ENCODE measurements at regions not wholly inside any gene's neighbourhood (a gene's known extent, or its start where the extent isn't known, plus 50 kb on each side); places are given as distances from the start of the nearest gene placed in this dataset.

DNA sequence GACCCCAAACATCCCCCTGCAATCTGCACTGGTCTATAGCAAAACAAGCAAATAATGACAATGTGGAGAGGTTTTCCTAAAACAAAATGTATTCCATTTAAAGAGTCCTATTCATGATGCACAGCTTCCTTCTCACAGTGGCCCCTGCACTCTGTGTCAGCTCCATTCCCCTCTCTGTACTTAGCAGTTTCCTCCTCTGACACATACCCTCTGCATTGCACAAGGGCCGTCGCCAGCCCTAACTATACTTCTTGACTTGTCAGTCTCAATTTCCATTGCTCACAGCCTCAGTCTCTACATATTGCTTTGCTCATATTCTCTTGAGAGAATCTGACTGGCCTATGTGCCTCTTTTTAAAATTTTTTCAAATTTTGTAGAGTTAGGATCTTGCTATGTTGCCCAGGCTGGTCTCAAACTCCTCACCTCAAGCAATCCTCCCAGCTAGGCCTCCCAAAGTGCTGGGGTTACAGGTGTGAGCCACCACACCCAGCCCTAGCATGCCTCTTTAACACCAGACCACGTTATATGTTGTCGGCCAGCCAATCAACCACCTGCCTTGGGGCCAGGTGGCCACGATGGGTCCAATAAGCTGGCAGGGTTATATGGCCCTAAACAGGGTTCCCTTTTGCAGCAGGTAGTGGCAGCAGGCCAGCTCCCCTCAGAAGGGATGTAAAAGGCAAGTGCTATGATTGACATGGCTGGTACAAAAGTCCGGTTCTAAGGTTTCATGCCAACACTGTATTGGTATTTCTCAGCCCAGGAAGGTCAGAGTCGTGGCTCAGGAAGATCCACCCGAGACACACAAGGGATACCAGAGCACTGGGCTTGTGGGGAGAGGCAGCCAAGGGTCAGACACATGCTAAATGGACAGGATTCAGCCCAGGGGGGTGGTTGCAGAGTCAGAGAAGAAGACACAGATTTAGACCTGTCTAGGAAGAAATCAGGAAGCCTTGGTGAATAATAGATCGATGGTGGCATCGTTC, 59.0 kb upstream of the SMAD3 start:
- no peak for DNase-seq

DNA sequence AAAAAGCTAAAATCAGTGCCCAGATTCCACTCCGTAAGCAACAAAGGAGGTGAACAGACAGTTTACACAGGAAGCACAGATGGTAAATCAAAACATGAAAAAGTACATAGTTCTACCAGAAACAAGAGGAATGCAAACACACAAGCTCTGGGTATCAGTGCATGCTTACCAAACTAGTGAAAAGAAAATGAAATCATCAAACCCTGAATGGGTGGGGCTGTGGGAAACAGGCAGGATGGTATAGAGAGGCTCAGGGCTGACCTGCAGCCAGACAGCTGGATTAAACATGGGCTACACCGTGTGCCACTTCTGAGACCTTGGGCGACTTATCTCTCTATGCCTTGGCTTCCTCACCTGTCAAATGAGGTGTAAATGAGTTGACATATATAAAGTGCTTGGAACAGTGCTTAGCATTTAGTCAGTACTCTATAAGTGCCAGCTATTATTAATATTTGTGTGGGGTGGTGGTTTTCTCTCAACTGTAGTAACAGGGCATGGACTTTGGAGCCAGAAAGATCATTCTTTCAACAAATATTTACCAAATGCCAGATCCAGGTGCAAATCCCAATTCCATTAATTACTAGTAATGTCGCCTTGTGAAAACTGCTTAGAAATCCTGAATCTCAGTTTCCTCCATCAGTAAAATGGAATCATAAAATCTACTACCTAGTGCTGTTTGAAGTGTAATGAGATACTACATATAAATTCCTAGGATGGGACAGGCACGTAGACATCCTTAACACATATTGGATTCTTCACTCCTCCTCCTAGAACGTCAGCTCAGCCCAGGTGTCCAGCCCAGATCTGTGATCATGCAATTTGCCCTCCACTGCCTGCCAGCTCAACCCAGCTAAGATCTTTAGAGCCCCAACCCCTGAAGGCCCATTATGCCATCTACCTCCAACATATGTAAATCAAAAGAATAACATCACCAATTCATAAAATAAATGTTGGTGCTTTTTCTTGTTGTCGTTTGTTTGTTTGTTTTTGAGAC, 55.5 kb upstream of the SMAD3 start:
- DNase-seq: no peak

DNA sequence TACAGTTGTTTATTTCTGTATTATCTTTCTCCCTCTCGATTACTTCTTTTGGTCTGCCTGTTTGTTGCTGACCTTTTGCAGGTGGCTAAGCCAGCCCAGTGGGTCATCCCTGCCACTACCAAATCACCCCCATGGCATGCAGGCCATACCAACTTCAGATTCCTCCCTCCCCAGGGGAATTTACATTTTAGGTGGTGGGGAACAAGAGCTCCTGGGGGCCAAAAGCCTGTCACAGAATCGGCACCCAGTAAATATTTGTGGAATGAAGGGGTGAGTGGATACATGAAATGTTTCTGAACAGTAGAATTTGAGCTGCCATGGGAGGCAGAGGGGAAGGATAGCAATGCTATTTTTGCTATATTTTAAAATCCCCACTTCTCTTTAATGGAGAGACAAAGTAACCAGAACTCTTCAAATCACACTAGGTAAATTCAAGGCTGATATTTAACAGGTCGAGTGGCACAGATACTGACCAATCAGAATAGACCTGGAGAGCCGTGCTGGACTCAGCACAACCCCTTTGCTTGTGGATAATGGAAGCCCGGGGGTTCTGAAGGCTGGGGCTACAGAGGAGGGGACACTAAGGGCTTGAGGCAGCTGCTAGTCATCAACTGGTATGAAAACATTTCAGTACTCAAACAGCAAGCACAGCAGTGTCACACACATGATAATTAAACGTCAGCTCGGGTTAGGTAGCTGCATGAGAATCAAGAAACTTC, 54.3 kb upstream of the SMAD3 start:
- DNase-seq: no peak

DNA sequence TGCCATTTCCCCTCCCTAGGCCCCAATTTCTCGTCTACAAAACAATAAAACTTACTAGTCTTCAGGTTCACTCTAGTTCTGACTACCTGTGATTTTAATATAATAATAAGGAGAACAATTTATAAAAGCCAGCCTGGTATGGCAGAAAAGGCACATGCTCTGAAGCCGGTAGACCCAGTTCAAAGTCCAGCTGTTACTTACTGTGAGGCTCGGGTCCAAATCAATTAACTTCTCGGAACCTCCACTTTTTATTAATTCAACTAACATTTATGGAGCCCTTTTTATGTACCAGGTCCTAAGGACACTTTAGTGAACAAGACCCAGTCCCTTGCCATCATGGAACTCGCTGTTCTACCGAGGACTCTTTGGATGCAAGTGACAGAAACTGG, 53.8 kb upstream of the SMAD3 start:
- no peak for DNase-seq

DNA sequence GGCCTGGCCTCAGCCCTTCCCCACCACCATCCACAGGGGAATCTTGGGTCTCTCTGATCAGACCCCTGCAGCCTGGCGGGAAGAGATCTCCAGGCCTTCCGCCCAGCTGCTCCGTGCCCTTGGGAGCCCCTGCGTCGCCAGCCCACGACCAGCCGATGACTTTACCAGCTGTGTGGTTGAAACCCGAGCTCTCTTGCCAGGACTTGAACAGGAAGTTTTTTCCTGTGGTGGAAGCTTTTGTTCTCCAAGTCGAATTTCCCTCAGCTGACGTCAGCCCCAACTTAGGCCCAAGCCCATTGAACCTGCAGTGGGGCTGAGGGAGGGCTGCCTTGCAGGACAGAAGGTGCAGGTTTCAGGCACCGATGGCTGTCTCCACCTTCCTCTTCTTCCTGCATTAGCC, 51.7 kb upstream of the SMAD3 start:
- no peak for DNase-seq
